H9 (cell line): ENCODE measurements at regions not wholly inside any gene's neighbourhood (a gene's known extent, or its start where the extent isn't known, plus 50 kb on each side); places are given as distances from the start of the nearest gene placed in this dataset.

Source experiments
- DNase-seq: peaks from one replicate; pipeline ENCODE4 v3.0.0-alpha.2; 2017
- H2AFZ ChIP-seq: one replicate; pipeline ENCODE4 v1.6.1; 2013; ENCODE audit warnings: mild to moderate bottlenecking, low read length, control low read depth, moderate library complexity
- H2AK5ac ChIP-seq: 2 replicates; pipeline ENCODE4 v1.6.1; 2013; ENCODE audit warnings: low read length, control low read depth, mixed read lengths; ENCODE audit not compliant: insufficient read length
- H2BK120ac ChIP-seq: one replicate; pipeline ENCODE4 v1.6.1; 2013; ENCODE audit warnings: low read depth, mild to moderate bottlenecking, low read length, control low read depth, inconsistent platforms; ENCODE audit not compliant: poor library complexity, severe bottlenecking
- H2BK12ac ChIP-seq: 2 replicates; pipeline ENCODE4 v1.6.1; 2013; ENCODE audit warnings: low read length, control low read depth, mixed read lengths, low read depth; ENCODE audit not compliant: insufficient read length
- H2BK15ac ChIP-seq: 2 replicates; pipeline ENCODE4 v1.6.1; 2013; ENCODE audit warnings: low read depth, low read length, control low read depth
- H2BK20ac ChIP-seq: one replicate; pipeline ENCODE4 v1.6.1; 2013; ENCODE audit warnings: low read depth, mild to moderate bottlenecking, low read length, control low read depth, inconsistent platforms; ENCODE audit not compliant: poor library complexity, severe bottlenecking
- H2BK5ac ChIP-seq: 2 replicates; pipeline ENCODE4 v1.6.1; 2013; ENCODE audit warnings: low read length, control low read depth, mixed read lengths; ENCODE audit not compliant: insufficient read length
- H3K14ac ChIP-seq: 2 replicates; pipeline ENCODE4 v1.6.1; 2013; ENCODE audit warnings: low read length, control low read depth; ENCODE audit not compliant: insufficient read depth
- H3K18ac ChIP-seq: 2 replicates; pipeline ENCODE4 v1.6.1; 2013; ENCODE audit warnings: low read depth, mild to moderate bottlenecking, mixed read lengths, low read length, control low read depth; ENCODE audit not compliant: insufficient read length
- H3K23ac ChIP-seq: 2 replicates; pipeline ENCODE4 v1.6.1; 2013; ENCODE audit warnings: low read length, control low read depth, mixed read lengths, low read depth; ENCODE audit not compliant: insufficient read length
- H3K23me2 ChIP-seq: 2 replicates; pipeline ENCODE4 v1.6.1; 2013; ENCODE audit warnings: low read depth, mild to moderate bottlenecking, mixed read lengths, low read length, control low read depth; ENCODE audit not compliant: insufficient read length, poor library complexity, severe bottlenecking
- H3K27ac ChIP-seq: 2 replicates; pipeline ENCODE4 v1.5.1; 2013; ENCODE audit warnings: low read length, control low read depth, mixed read lengths, low read depth; ENCODE audit not compliant: insufficient read length
- H3K27me3 ChIP-seq: 2 replicates; pipeline ENCODE4 v1.6.1; 2013; ENCODE audit warnings: low read length, control low read depth, inconsistent platforms; ENCODE audit not compliant: insufficient read depth
- H3K4ac ChIP-seq: 2 replicates; pipeline ENCODE4 v1.6.1; 2013; ENCODE audit warnings: low read depth, mild to moderate bottlenecking, control low read depth, inconsistent platforms, low read length, moderate library complexity
- H3K4me1 ChIP-seq: 2 replicates; pipeline ENCODE4 v1.6.1; 2013; ENCODE audit warnings: low read length, control low read depth, inconsistent platforms; ENCODE audit not compliant: insufficient read depth
- H3K4me2 ChIP-seq: 2 replicates; pipeline ENCODE4 v1.6.1; 2013; ENCODE audit warnings: low read length, control low read depth, mixed read lengths; ENCODE audit not compliant: insufficient read length, insufficient read depth
- H3K56ac ChIP-seq: 2 replicates; pipeline ENCODE4 v1.6.1; 2013; ENCODE audit warnings: low read depth, mild to moderate bottlenecking, mixed read lengths, low read length, control low read depth; ENCODE audit not compliant: insufficient read length
- H3K79me1 ChIP-seq: 2 replicates; pipeline ENCODE4 v1.6.1; 2013; ENCODE audit warnings: low read depth, mild to moderate bottlenecking, moderate library complexity, low read length, control low read depth, inconsistent platforms; ENCODE audit not compliant: insufficient read depth, poor library complexity, severe bottlenecking
- H3K79me2 ChIP-seq: 2 replicates; pipeline ENCODE4 v1.6.1; 2013; ENCODE audit warnings: low read length, control low read depth, inconsistent platforms; ENCODE audit not compliant: insufficient read depth
- H3K9ac ChIP-seq: 2 replicates; pipeline ENCODE4 v1.6.1; 2013; ENCODE audit warnings: low read length, control low read depth, mixed read lengths; ENCODE audit not compliant: insufficient read length; ENCODE audit errors: extremely low read depth
- H3K9me3 ChIP-seq: one replicate; pipeline ENCODE4 v1.6.1; 2013; ENCODE audit warnings: low read depth, low read length, inconsistent platforms; ENCODE audit not compliant: control insufficient read depth
- H3T11ph ChIP-seq: one replicate; pipeline ENCODE4 v1.6.1; 2013; ENCODE audit warnings: mild to moderate bottlenecking, low read length, control low read depth, inconsistent platforms
- H4K20me1 ChIP-seq: one replicate; pipeline ENCODE4 v1.6.1; 2013; ENCODE audit not compliant: control insufficient read depth, insufficient read length, insufficient read depth
- H4K5ac ChIP-seq: 2 replicates; pipeline ENCODE4 v1.6.1; 2013; ENCODE audit warnings: low read depth, mild to moderate bottlenecking, mixed read lengths, low read length, control low read depth; ENCODE audit not compliant: insufficient read length
- H4K8ac ChIP-seq: replicated peaks from 2 replicates; pipeline ENCODE4 v1.6.1; 2013; ENCODE audit warnings: low read length, control low read depth, mixed read lengths, low read depth; ENCODE audit not compliant: insufficient read length
- H4K91ac ChIP-seq: 2 replicates; pipeline ENCODE4 v1.6.1; 2013; ENCODE audit warnings: low read depth, mild to moderate bottlenecking, moderate library complexity, mixed read lengths, low read length, control low read depth; ENCODE audit not compliant: insufficient read length
- H3K27ac Mint-ChIP-seq, 3 experiments: 2 replicates in 2 of 3; 3 replicates in 1 of 3; pipeline ENCODE4 v1.8.0; 2020 to 2021; ENCODE audit warnings: mixed read lengths in 3 of 3, mild to moderate bottlenecking in 1 of 3, moderate library complexity in 1 of 3
- H3K27me3 Mint-ChIP-seq: 2 replicates; pipeline ENCODE4 v1.8.0; 2021; ENCODE audit warnings: low read depth, mild to moderate bottlenecking, moderate library complexity, mixed read lengths
- H3K36me3 Mint-ChIP-seq, 3 experiments: 2 replicates in 2 of 3; 3 replicates in 1 of 3; pipeline ENCODE4 v1.8.0; 2020 to 2021; ENCODE audit warnings: low read depth in 3 of 3, mixed read lengths in 3 of 3; ENCODE audit not compliant: insufficient read depth in 1 of 3
- H3K4me1 Mint-ChIP-seq, 2 experiments: 2 replicates each; pipeline ENCODE4 v1.8.0; 2020; ENCODE audit warnings: mixed read lengths in 2 of 2
- H3K4me3 Mint-ChIP-seq, 2 experiments: 2 replicates in 1 of 2; 3 replicates in 1 of 2; pipeline ENCODE4 v1.8.0; 2020 to 2021; ENCODE audit warnings: mild to moderate bottlenecking in 2 of 2, mixed read lengths in 2 of 2, moderate library complexity in 1 of 2
- H3K9me3 Mint-ChIP-seq, 2 experiments: 2 replicates in 1 of 2; 3 replicates in 1 of 2; pipeline ENCODE4 v1.8.0; 2020; ENCODE audit warnings: mild to moderate bottlenecking in 2 of 2, mixed read lengths in 2 of 2, moderate library complexity in 1 of 2
- CTCF ChIP-seq: fragments of 200-600 bp; sonication (generic); conservative IDR thresholded peaks from 3 replicates; pipeline ENCODE4 v1.8.0; 2021; ENCODE audit warnings: antibody characterized with exemption, mild to moderate bottlenecking
- WGBS: extraction: QIAGEN DNeasy Blood & Tissue Kit; methylation state at CpG from one replicate; pipeline ENCODE4 v1.1.7; 2013; ENCODE audit warnings: missing lambda C conversion rate, low lambda C conversion rate, mixed read lengths; ENCODE audit not compliant: insufficient read length; ENCODE audit errors: extremely low coverage; 5-methylcytosine and 5-hydroxymethylcytosine counted together

DNA sequence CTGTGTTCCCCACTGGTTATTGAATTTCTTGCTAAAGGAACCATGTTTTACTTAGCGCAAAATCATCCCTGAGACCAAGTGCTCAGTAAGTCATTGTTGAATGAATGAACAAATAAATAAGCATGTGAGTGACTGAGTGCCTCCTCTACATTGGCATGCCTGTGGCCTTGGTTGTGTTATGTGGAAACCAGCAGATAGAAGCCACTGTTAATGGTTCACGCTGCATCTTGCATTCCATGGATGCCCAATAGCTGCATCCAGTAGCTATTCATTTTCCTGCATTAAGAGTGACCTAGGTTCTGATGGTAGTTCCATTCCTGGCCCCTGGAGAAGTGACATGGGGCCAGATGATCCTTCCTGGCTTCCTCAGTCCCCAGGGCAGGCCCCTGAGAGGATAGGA, 113.3 kb upstream of the BMPER start:
- Mint-ChIP-seq H3K9me3 (peaks cover 0 to 2% of the 10 kb centered on the region in 2 experiments; a peak in 2 of 5 replicates), H3K36me3 (peaks cover 2% of the 10 kb centered on the region in 3 experiments; a peak in 5 of 7 replicates), H3K27me3 (no peaks in the 10 kb centered on the region; the same call in 1 of the 2 replicates), H3K27ac (no peak overlapping the region; a peak in 1 of 7 replicates), H3K4me3 (no peak overlapping the region), H3K4me1 (peaks cover 22 to 25% of the 10 kb centered on the region in 2 experiments)
- Histone ChIP-seq H3K4me1 (peaks cover 14% of the 10 kb centered on the region; the same call in 1 of the 2 replicates), H3K56ac (no peak overlapping the region), H3K79me2 (no peaks in the 10 kb centered on the region), H3K9me3 (no peaks in the 10 kb centered on the region), H3K4ac (no peak overlapping the region), H3K23me2 (no peaks in the 10 kb centered on the region), H2BK15ac (no peak overlapping the region), H2AFZ (no peak overlapping the region), H2BK5ac (no peak overlapping the region), H4K5ac (no peak overlapping the region), H2BK20ac (no peak overlapping the region), H4K8ac (no peak overlapping the region), H3K14ac (no peak overlapping the region), H2BK12ac (no peak overlapping the region), H2AK5ac (no peak overlapping the region), H3K27ac (no peak overlapping the region), H4K20me1 (no peaks in the 10 kb centered on the region), H3K4me2 (no peak overlapping the region), H3K18ac (no peak overlapping the region), H3K9ac (no peak overlapping the region), H3K79me1 (no peaks in the 10 kb centered on the region), H3K23ac (no peak overlapping the region), H3T11ph (no peak overlapping the region), H4K91ac (no peak overlapping the region), H3K27me3 (no peaks in the 10 kb centered on the region), H2BK120ac (no peak overlapping the region)
- no peak for TF ChIP-seq CTCF
- no CpG with 5 or more reads among the region's 2 CpGs for WGBS
- no peak for DNase-seq
